ENCODE measurements at regions not wholly inside any gene's neighbourhood (a gene's known extent, or its start where the extent isn't known, plus 50 kb on each side); places are given as distances from the start of the nearest gene placed in this dataset.
A peak's percentile ranks its signal among the peaks of the same experiment; 100 is the strongest.

GRCh38 chrX:20498851-20499635 is 232.3 kb upstream of the RPS6KA3 start:
- no peak for DNase-seq (ENCODE audit: low read depth)
- no peak for TF ChIP-seq CTCF (conservative IDR thresholded peaks at IDR 0.05; ENCODE audit: control insufficient read depth, insufficient read depth, low read depth, low read length)
- H3K4me3 ChIP-seq (ENCODE audit: control insufficient read depth, low read depth, low read length), result no peak overlapping the region

- no peak for DNase-seq (ENCODE audit: low read depth)
- no peak overlapping the region for H3K4me3 ChIP-seq (ENCODE audit: control insufficient read depth, low read depth, low read length)
- no peak for TF ChIP-seq CTCF (conservative IDR thresholded peaks at IDR 0.05; ENCODE audit: control insufficient read depth, insufficient read depth, low read depth, low read length)
These were observed 228.9 kb upstream of the RPS6KA3 start for GRCh38 chrX:20495575-20495974.

- DNase-seq (ENCODE audit: low read depth), result no peak
- no peak for TF ChIP-seq CTCF (conservative IDR thresholded peaks at IDR 0.05; ENCODE audit: control insufficient read depth, insufficient read depth, low read depth, low read length)
- no peak overlapping the region for H3K4me3 ChIP-seq (ENCODE audit: control insufficient read depth, low read depth, low read length)
These were observed 221.8 kb upstream of the RPS6KA3 start for GRCh38 chrX:20488473-20488872.

GRCh38 chrX:20487227-20487626 is 220.5 kb upstream of the RPS6KA3 start:
- no peak for TF ChIP-seq CTCF (conservative IDR thresholded peaks at IDR 0.05; ENCODE audit: control insufficient read depth, insufficient read depth, low read depth, low read length)
- peak; percentile 43 for DNase-seq (ENCODE audit: low read depth)
- H3K4me3 ChIP-seq (ENCODE audit: control insufficient read depth, low read depth, low read length), result no peak overlapping the region

- DNase-seq (ENCODE audit: low read depth), result peak; percentile 65
- TF ChIP-seq CTCF (conservative IDR thresholded peaks at IDR 0.05; ENCODE audit: control insufficient read depth, insufficient read depth, low read depth, low read length), result no peak
- no peak overlapping the region for H3K4me3 ChIP-seq (ENCODE audit: control insufficient read depth, low read depth, low read length)
These were observed 214.9 kb upstream of the RPS6KA3 start for GRCh38 chrX:20481632-20482031.

GRCh38 chrX:20479896-20480295 is 213.2 kb upstream of the RPS6KA3 start:
- DNase-seq (ENCODE audit: low read depth), result no peak
- no peak overlapping the region for H3K4me3 ChIP-seq (ENCODE audit: control insufficient read depth, low read depth, low read length)
- no peak for TF ChIP-seq CTCF (conservative IDR thresholded peaks at IDR 0.05; ENCODE audit: control insufficient read depth, insufficient read depth, low read depth, low read length)

Data from fibroblast of mammary gland (primary cell).